GM23338 (cell line): ENCODE measurements at regions not wholly inside any gene's neighbourhood (a gene's known extent, or its start where the extent isn't known, plus 50 kb on each side); places are given as distances from the start of the nearest gene placed in this dataset.

Experiments
- ATAC-seq: fragments of 200-7000 bp; cut with Tn5 transposase; 3 replicates; pipeline ENCODE4 v1.9.1; 2020
- DNase-seq: peaks from one replicate; pipeline ENCODE4 v3.0.0-alpha.2; 2015; ENCODE audit warnings: low spot score
- H2AFZ ChIP-seq: fragments of 200-600 bp; sonication (generic); 2 replicates; pipeline ENCODE4 v1.8.0; 2016; ENCODE audit warnings: antibody characterized with exemption, mild to moderate bottlenecking, moderate library complexity
- H3F3A ChIP-seq: fragments of 200-600 bp; sonication (generic); replicated peaks from 2 replicates; pipeline ENCODE4 v1.8.0; 2017; ENCODE audit warnings: antibody characterized with exemption, mixed run types, low read depth
- H3K27ac ChIP-seq: fragments of 200-600 bp; sonication (generic); 2 replicates; pipeline ENCODE4 v1.6.1; 2016; ENCODE audit warnings: low read depth
- H3K27me3 ChIP-seq: fragments of 200-600 bp; sonication (generic); 2 replicates; pipeline ENCODE4 v1.8.0; 2016; ENCODE audit warnings: mild to moderate bottlenecking, mixed run types, moderate library complexity; ENCODE audit not compliant: insufficient read depth
- H3K36me3 ChIP-seq: fragments of 200-600 bp; sonication (generic); 2 replicates; pipeline ENCODE4 v1.8.0; 2016; ENCODE audit warnings: mild to moderate bottlenecking; ENCODE audit not compliant: insufficient read depth
- H3K4me1 ChIP-seq: fragments of 200-600 bp; sonication (generic); 2 replicates; pipeline ENCODE4 v1.8.0; 2016; ENCODE audit warnings: mild to moderate bottlenecking, moderate library complexity; ENCODE audit not compliant: insufficient read depth
- H3K4me2 ChIP-seq: fragments of 200-600 bp; sonication (generic); 2 replicates; pipeline ENCODE4 v1.7.1; 2017; ENCODE audit warnings: mixed run types
- H3K4me3 ChIP-seq: fragments of 200-600 bp; sonication (generic); 2 replicates; pipeline ENCODE4 v1.6.1; 2016; ENCODE audit warnings: mixed run types
- H3K79me2 ChIP-seq: fragments of 200-600 bp; sonication (generic); replicated peaks from 2 replicates; pipeline ENCODE4 v1.8.0; 2017; ENCODE audit warnings: mild to moderate bottlenecking; ENCODE audit not compliant: insufficient read depth
- H3K9me2 ChIP-seq: fragments of 200-600 bp; sonication (generic); 2 replicates; pipeline ENCODE4 v1.8.0; 2017; ENCODE audit not compliant: insufficient read depth
- H4K20me1 ChIP-seq: fragments of 200-600 bp; sonication (generic); replicated peaks from 2 replicates; pipeline ENCODE4 v1.8.0; 2017; ENCODE audit warnings: mild to moderate bottlenecking; ENCODE audit not compliant: insufficient read depth
- H3K27ac Mint-ChIP-seq: 2 replicates; pipeline ENCODE4 v1.8.0; 2020; ENCODE audit warnings: inconsistent platforms, mild to moderate bottlenecking, moderate library complexity, mixed read lengths
- H3K27me3 Mint-ChIP-seq: 3 replicates; pipeline ENCODE4 v1.8.0; 2022; ENCODE audit warnings: low read depth, mild to moderate bottlenecking, moderate library complexity, mixed read lengths, inconsistent platforms; ENCODE audit not compliant: insufficient read depth, poor library complexity
- H3K36me3 Mint-ChIP-seq: 3 replicates; pipeline ENCODE4 v1.8.0; 2021; ENCODE audit warnings: low read depth, mild to moderate bottlenecking, inconsistent platforms, moderate library complexity, mixed read lengths
- H3K4me1 Mint-ChIP-seq: 3 replicates; pipeline ENCODE4 v1.8.0; 2020; ENCODE audit warnings: mild to moderate bottlenecking, inconsistent platforms, mixed read lengths
- H3K4me3 Mint-ChIP-seq: 3 replicates; pipeline ENCODE4 v1.8.0; 2021; ENCODE audit warnings: moderate library complexity, mild to moderate bottlenecking, inconsistent platforms, mixed read lengths
- H3K9me3 Mint-ChIP-seq: 3 replicates; pipeline ENCODE4 v1.8.0; 2020; ENCODE audit warnings: moderate library complexity, mild to moderate bottlenecking, inconsistent platforms, mixed read lengths
- EZH2 ChIP-seq: fragments of 200-600 bp; sonication (generic); IDR thresholded peaks from one replicate; pipeline ENCODE4 v1.8.0; 2017; ENCODE audit warnings: antibody characterized with exemption, mild to moderate bottlenecking, low read depth; ENCODE audit not compliant: unreplicated experiment
- JUNB ChIP-seq: IDR thresholded peaks from one replicate; pipeline ENCODE4 v1.6.1; 2016; ENCODE audit warnings: antibody characterized with exemption; ENCODE audit not compliant: unreplicated experiment
- POLR2AphosphoS5 ChIP-seq: IDR thresholded peaks from 2 replicates; pipeline ENCODE4 v1.6.1; 2016; ENCODE audit warnings: antibody characterized with exemption, low read depth
- STAT1 ChIP-seq: IDR thresholded peaks from one replicate; pipeline ENCODE4 v1.6.1; 2016; ENCODE audit warnings: antibody characterized with exemption; ENCODE audit not compliant: unreplicated experiment
- TF ChIP-seq, protein P1 (sequence below): IDR thresholded peaks from one replicate; pipeline ENCODE4 v1.6.1; 2018; ENCODE audit warnings: antibody characterized with exemption; ENCODE audit not compliant: unreplicated experiment
- TF ChIP-seq, protein P2 (sequence below), 2 experiments: fragments of 200-600 bp in 1 of 2; sonication (generic) in 1 of 2; conservative IDR thresholded peaks; 2 replicates each; pipeline versions ENCODE4 v1.5.1 to v1.6.1; 2016 to 2017; ENCODE audit warnings: antibody characterized with exemption in 2 of 2, low read depth in 2 of 2, mild to moderate bottlenecking in 2 of 2, moderate library complexity in 1 of 2
- TF ChIP-seq, protein P3 (sequence below): IDR thresholded peaks from 2 replicates; pipeline ENCODE4 v1.6.1; 2016; ENCODE audit warnings: antibody characterized with exemption

DNA sequence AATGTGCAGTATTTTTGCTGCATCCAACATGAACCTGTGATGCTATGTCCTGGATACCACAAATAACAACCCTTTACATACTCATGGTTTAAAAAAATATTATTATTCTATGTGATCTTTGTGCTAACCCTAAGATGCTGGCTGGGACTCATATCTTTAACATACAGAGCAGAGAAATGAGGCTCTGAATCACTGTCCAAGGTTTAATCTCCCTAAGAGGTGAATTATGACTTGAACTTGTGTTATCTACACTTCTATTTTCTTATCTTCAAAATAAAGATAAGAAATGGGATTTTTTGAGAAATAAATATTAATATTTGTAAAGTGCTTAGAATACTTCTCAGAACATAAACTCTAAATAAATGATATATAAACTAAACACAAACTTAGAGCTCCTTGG is 68.8 kb upstream of the GRIA1 start (continued):
- TF ChIP-seq, protein P1, sequence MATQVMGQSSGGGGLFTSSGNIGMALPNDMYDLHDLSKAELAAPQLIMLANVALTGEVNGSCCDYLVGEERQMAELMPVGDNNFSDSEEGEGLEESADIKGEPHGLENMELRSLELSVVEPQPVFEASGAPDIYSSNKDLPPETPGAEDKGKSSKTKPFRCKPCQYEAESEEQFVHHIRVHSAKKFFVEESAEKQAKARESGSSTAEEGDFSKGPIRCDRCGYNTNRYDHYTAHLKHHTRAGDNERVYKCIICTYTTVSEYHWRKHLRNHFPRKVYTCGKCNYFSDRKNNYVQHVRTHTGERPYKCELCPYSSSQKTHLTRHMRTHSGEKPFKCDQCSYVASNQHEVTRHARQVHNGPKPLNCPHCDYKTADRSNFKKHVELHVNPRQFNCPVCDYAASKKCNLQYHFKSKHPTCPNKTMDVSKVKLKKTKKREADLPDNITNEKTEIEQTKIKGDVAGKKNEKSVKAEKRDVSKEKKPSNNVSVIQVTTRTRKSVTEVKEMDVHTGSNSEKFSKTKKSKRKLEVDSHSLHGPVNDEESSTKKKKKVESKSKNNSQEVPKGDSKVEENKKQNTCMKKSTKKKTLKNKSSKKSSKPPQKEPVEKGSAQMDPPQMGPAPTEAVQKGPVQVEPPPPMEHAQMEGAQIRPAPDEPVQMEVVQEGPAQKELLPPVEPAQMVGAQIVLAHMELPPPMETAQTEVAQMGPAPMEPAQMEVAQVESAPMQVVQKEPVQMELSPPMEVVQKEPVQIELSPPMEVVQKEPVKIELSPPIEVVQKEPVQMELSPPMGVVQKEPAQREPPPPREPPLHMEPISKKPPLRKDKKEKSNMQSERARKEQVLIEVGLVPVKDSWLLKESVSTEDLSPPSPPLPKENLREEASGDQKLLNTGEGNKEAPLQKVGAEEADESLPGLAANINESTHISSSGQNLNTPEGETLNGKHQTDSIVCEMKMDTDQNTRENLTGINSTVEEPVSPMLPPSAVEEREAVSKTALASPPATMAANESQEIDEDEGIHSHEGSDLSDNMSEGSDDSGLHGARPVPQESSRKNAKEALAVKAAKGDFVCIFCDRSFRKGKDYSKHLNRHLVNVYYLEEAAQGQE, result no peak
- TF ChIP-seq EZH2, result no peak
- no peak for TF ChIP-seq JUNB
- TF ChIP-seq STAT1, result no peak

DNA sequence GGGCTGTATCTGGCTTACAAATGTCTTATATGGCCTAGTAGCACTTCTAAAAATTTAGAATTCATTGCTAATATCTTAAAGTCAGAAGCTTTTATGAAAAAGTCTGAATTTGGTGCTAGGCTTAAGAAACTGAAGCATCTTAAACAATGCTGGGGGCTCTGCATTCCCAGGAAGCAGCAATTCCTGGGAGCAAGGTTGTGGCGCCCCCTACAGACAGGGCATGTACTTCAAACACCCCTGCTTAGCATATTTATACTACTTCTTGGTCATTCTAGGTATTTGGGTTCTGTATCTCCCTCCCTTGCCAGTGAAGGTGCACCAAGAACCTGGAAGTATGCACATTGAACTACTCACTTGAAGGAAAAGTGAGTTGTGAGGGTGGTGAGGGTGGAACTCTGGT is 64.6 kb upstream of the GRIA1 start:
- DNase-seq (peak; percentile 67), ATAC-seq (peak; percentile 34; the same call in 2 of the 3 replicates)
- H3K4me1 ChIP-seq, result peaks cover 22% of the 10 kb centered on the region
- Mint-ChIP-seq H3K4me1 (peaks cover 25% of the 10 kb centered on the region; the same call in 2 of the 3 replicates), H3K9me3 (no peaks in the 10 kb centered on the region), H3K27me3 (no peaks in the 10 kb centered on the region), H3K4me3 (no peak overlapping the region), H3K27ac (no peak overlapping the region), H3K36me3 (no peaks in the 10 kb centered on the region)
- no peaks in the 10 kb centered on the region for H3K9me2 ChIP-seq
- H3K27me3 ChIP-seq, result no peaks in the 10 kb centered on the region
- H4K20me1 ChIP-seq, result no peaks in the 10 kb centered on the region
- no peak for TF ChIP-seq POLR2AphosphoS5
- TF ChIP-seq, protein P2, sequence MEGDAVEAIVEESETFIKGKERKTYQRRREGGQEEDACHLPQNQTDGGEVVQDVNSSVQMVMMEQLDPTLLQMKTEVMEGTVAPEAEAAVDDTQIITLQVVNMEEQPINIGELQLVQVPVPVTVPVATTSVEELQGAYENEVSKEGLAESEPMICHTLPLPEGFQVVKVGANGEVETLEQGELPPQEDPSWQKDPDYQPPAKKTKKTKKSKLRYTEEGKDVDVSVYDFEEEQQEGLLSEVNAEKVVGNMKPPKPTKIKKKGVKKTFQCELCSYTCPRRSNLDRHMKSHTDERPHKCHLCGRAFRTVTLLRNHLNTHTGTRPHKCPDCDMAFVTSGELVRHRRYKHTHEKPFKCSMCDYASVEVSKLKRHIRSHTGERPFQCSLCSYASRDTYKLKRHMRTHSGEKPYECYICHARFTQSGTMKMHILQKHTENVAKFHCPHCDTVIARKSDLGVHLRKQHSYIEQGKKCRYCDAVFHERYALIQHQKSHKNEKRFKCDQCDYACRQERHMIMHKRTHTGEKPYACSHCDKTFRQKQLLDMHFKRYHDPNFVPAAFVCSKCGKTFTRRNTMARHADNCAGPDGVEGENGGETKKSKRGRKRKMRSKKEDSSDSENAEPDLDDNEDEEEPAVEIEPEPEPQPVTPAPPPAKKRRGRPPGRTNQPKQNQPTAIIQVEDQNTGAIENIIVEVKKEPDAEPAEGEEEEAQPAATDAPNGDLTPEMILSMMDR (conservative IDR thresholded peaks at IDR 0.05; ENCODE audit: low read depth in 2 of 2), result peak; percentile 85 to 87
- TF ChIP-seq, protein P3, sequence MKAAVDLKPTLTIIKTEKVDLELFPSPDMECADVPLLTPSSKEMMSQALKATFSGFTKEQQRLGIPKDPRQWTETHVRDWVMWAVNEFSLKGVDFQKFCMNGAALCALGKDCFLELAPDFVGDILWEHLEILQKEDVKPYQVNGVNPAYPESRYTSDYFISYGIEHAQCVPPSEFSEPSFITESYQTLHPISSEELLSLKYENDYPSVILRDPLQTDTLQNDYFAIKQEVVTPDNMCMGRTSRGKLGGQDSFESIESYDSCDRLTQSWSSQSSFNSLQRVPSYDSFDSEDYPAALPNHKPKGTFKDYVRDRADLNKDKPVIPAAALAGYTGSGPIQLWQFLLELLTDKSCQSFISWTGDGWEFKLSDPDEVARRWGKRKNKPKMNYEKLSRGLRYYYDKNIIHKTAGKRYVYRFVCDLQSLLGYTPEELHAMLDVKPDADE, result no peak
- TF ChIP-seq JUNB, result no peak
- no peak overlapping the region for H3K4me3 ChIP-seq
- no peaks in the 10 kb centered on the region for H3K79me2 ChIP-seq
- no peaks in the 10 kb centered on the region for H3F3A ChIP-seq
- no peak overlapping the region for H3K4me2 ChIP-seq
- no peak overlapping the region for H3K27ac ChIP-seq
- H2AFZ ChIP-seq, result no peak overlapping the region
- no peaks in the 10 kb centered on the region for H3K36me3 ChIP-seq
